ENCODE measurements at regions not wholly inside any gene's neighbourhood (a gene's known extent, or its start where the extent isn't known, plus 50 kb on each side); places are given as distances from the start of the nearest gene placed in this dataset.

GRCh38 chr2:217729421-217730053 is 273.3 kb downstream of the TNS1 start:
- peaks cover 3% of the 10 kb centered on the region for H3K27me3 ChIP-seq (ENCODE audit: control insufficient read depth, extremely low read depth, insufficient read depth, low read length)
- no peaks in the 10 kb centered on the region for H3K36me3 ChIP-seq (ENCODE audit: control insufficient read depth in 2 of 2, extremely low read depth in 1 of 2, insufficient read depth in 2 of 2, low read length in 2 of 2)
- H3K4me1 ChIP-seq (ENCODE audit: control insufficient read depth, extremely low read depth, insufficient read depth, low read length), result no peaks in the 10 kb centered on the region
- dilution Hi-C loops (cut with MboI; ENCODE audit: extremely low pct_ligation_motif_present, low sequenced_read_pairs), result no loop called here
- H3K79me2 ChIP-seq (ENCODE audit: control insufficient read depth, insufficient read depth, low read length), result no peaks in the 10 kb centered on the region
- TF ChIP-seq EZH2 (IDR thresholded peaks at IDR 0.05; ENCODE audit: low read length) (no peak), CTCF (optimal IDR thresholded peaks at IDR 0.05 in 1 of 3, IDR thresholded peaks at IDR 0.05 in 1 of 3, conservative IDR thresholded peaks at IDR 0.05 in 1 of 3; ENCODE audit: extremely low read depth in 1 of 3, insufficient read depth in 2 of 3, low read length in 3 of 3) (no peak)
- H3K9me3 ChIP-seq (ENCODE audit: control insufficient read depth, low read depth, low read length), result no peaks in the 10 kb centered on the region
- FAIRE-seq (no peak), DNase-seq (ENCODE audit: low read depth, low spot score) (no peak)
- no peak overlapping the region for H2AFZ ChIP-seq (ENCODE audit: control insufficient read depth, low read length)
- H3K4me2 ChIP-seq (ENCODE audit: control insufficient read depth, extremely low read depth, insufficient read depth, low read depth, low read length), result no peak overlapping the region
- no peak overlapping the region for H3K4me3 ChIP-seq (ENCODE audit: control insufficient read depth in 2 of 3, extremely low read depth in 1 of 3, insufficient read depth in 2 of 3, low read depth in 1 of 3, low read length in 3 of 3)
- no peaks in the 10 kb centered on the region for H3K9me1 ChIP-seq (ENCODE audit: control insufficient read depth, extremely low read depth, insufficient read depth, low read length)
- no peak overlapping the region for H3K9ac ChIP-seq (ENCODE audit: control insufficient read depth, extremely low read depth, insufficient read depth, low read length)
- no peak overlapping the region for H3K27ac ChIP-seq (ENCODE audit: control insufficient read depth, insufficient read depth, low read length)
- no peaks in the 10 kb centered on the region for H4K20me1 ChIP-seq (ENCODE audit: control insufficient read depth, extremely low read depth, insufficient read depth, low read length)

- no peak overlapping the region for H3K27ac ChIP-seq (ENCODE audit: control insufficient read depth, insufficient read depth, low read length)
- no peak overlapping the region for H3K4me3 ChIP-seq (ENCODE audit: control insufficient read depth in 2 of 3, extremely low read depth in 1 of 3, insufficient read depth in 2 of 3, low read depth in 1 of 3, low read length in 3 of 3)
- TF ChIP-seq EZH2 (IDR thresholded peaks at IDR 0.05; ENCODE audit: low read length), result no peak
- no peak for TF ChIP-seq CTCF (optimal IDR thresholded peaks at IDR 0.05 in 1 of 3, IDR thresholded peaks at IDR 0.05 in 1 of 3, conservative IDR thresholded peaks at IDR 0.05 in 1 of 3; ENCODE audit: extremely low read depth in 1 of 3, insufficient read depth in 2 of 3, low read length in 3 of 3)
- H3K79me2 ChIP-seq (ENCODE audit: control insufficient read depth, insufficient read depth, low read length), result no peaks in the 10 kb centered on the region
- no peaks in the 10 kb centered on the region for H3K9me3 ChIP-seq (ENCODE audit: control insufficient read depth, low read depth, low read length)
- H3K9ac ChIP-seq (ENCODE audit: control insufficient read depth, extremely low read depth, insufficient read depth, low read length), result no peak overlapping the region
- no peaks in the 10 kb centered on the region for H3K36me3 ChIP-seq (ENCODE audit: control insufficient read depth in 2 of 2, extremely low read depth in 1 of 2, insufficient read depth in 2 of 2, low read length in 2 of 2)
- no peaks in the 10 kb centered on the region for H4K20me1 ChIP-seq (ENCODE audit: control insufficient read depth, extremely low read depth, insufficient read depth, low read length)
- no peak overlapping the region for H3K4me2 ChIP-seq (ENCODE audit: control insufficient read depth, extremely low read depth, insufficient read depth, low read depth, low read length)
- peaks cover 3% of the 10 kb centered on the region for H3K27me3 ChIP-seq (ENCODE audit: control insufficient read depth, extremely low read depth, insufficient read depth, low read length)
- FAIRE-seq, result no peak
- no peaks in the 10 kb centered on the region for H3K4me1 ChIP-seq (ENCODE audit: control insufficient read depth, extremely low read depth, insufficient read depth, low read length)
- dilution Hi-C loops (cut with MboI; ENCODE audit: extremely low pct_ligation_motif_present, low sequenced_read_pairs), result no loop called here
- no peaks in the 10 kb centered on the region for H3K9me1 ChIP-seq (ENCODE audit: control insufficient read depth, extremely low read depth, insufficient read depth, low read length)
- no peak overlapping the region for H2AFZ ChIP-seq (ENCODE audit: control insufficient read depth, low read length)
- no peak for DNase-seq (ENCODE audit: low read depth, low spot score)
Observed at GRCh38 chr2:217727801-217728200, 275.0 kb downstream of the TNS1 start.

Data from keratinocyte (primary cell).